GM12878 (cell line): ENCODE measurements at regions not wholly inside any gene's neighbourhood (a gene's known extent, or its start where the extent isn't known, plus 50 kb on each side); places are given as distances from the start of the nearest gene placed in this dataset.

Source experiments
- ATAC-seq: fragments of 200-7000 bp; cut with Tn5 transposase; 3 replicates; pipeline ENCODE4 v1.9.1; 2020; ENCODE audit warnings: mild to moderate bottlenecking, moderate library complexity
- BruUV-seq: library from RNA; stranded (reverse); fragments of 400-500 nt; replicated peaks from 2 replicates; lab custom pipeline; 2021; lab: Mats Ljungman, UMichigan
- CTCF ChIA-PET: fragments of 300-600 bp; sonication (Branson Sonifier 250); formaldehyde crosslinking; extraction: SDS; loops from one replicate; lab custom pipeline; 2021; ENCODE audit warnings: inconsistent platforms; lab: Yijun Ruan, JAX
- POLR2A ChIA-PET: fragments of 350-600 bp; formaldehyde crosslinking; extraction: SDS; loops from one replicate; lab custom pipeline; 2021; ENCODE audit warnings: inconsistent platforms; lab: Charles Lee
- RAD21 ChIA-PET: fragments of 300-600 bp; sonication (Branson Sonifier 250); formaldehyde crosslinking; loops from one replicate; lab custom pipeline; 2023; ENCODE audit warnings: antibody characterized with exemption; ENCODE audit not compliant: unreplicated experiment; lab: Charles Lee
- SMC1A ChIA-PET: fragments of 300-600 bp; sonication (Branson Sonifier 250); formaldehyde crosslinking; loops from one replicate; lab custom pipeline; 2023; ENCODE audit not compliant: unreplicated experiment, uncharacterized antibody; lab: Charles Lee
- DNase-seq: peaks from one replicate; pipeline ENCODE4 v3.0.0-alpha.2; 2011; ENCODE audit warnings: low read depth, low spot score
- FAIRE-seq: peaks from 3 replicates; lab custom pipeline; 2011; peaks lifted over from hg19 to GRCh38; lab: Jason Lieb, UNC
- H2AFZ ChIP-seq: 2 replicates; pipeline ENCODE4 v1.6.0; 2011; ENCODE audit warnings: low read depth, low read length, control low read depth; ENCODE audit not compliant: control insufficient read depth
- H3K27ac ChIP-seq: 2 replicates; pipeline ENCODE4 v1.5.1; 2011; ENCODE audit warnings: control low read depth; ENCODE audit not compliant: control insufficient read depth, insufficient read depth
- H3K27me3 ChIP-seq, 2 experiments: replicated peaks in 1 of 2; 2 replicates each; pipeline versions ENCODE4 v1.6.0 to v1.6.1; 2011; ENCODE audit warnings: low read length in 1 of 2; ENCODE audit not compliant: control insufficient read depth in 2 of 2, insufficient read depth in 2 of 2
- H3K36me3 ChIP-seq, 2 experiments: 2 replicates each; pipeline ENCODE4 v1.5.1; 2011; ENCODE audit warnings: low read length in 1 of 2; ENCODE audit not compliant: control insufficient read depth in 2 of 2, insufficient read depth in 2 of 2
- H3K4me1 ChIP-seq: 2 replicates; pipeline ENCODE4 v1.6.1; 2011; ENCODE audit warnings: mild to moderate bottlenecking, low read length, moderate library complexity, mixed read lengths; ENCODE audit not compliant: control insufficient read depth, insufficient read depth
- H3K4me2 ChIP-seq: 2 replicates; pipeline ENCODE4 v1.6.0; 2011; ENCODE audit warnings: control low read depth; ENCODE audit not compliant: control insufficient read depth, insufficient read depth
- H3K4me3 ChIP-seq: fragments of 200-600 bp; sonication (generic); 2 replicates; pipeline ENCODE4 v1.5.1; 2016
- H3K79me2 ChIP-seq: 2 replicates; pipeline ENCODE4 v1.6.0; 2011; ENCODE audit warnings: low read length; ENCODE audit not compliant: control insufficient read depth, insufficient read depth
- H3K9ac ChIP-seq: 2 replicates; pipeline ENCODE4 v1.8.0; 2011; ENCODE audit warnings: low read length, control low read depth, mixed read lengths; ENCODE audit not compliant: control insufficient read depth, insufficient read depth
- H3K9me3 ChIP-seq: replicated peaks from 3 replicates; pipeline ENCODE4 v1.5.1; 2011; ENCODE audit warnings: mild to moderate bottlenecking, low read length; ENCODE audit not compliant: control insufficient read depth, insufficient read depth
- H4K20me1 ChIP-seq: 2 replicates; pipeline ENCODE4 v1.6.0; 2011; ENCODE audit not compliant: control insufficient read depth, insufficient read depth
- HDAC6 ChIP-seq: fragments of 200-600 bp; sonication (generic); IDR thresholded peaks from one replicate; pipeline ENCODE4 v1.8.0; 2017; ENCODE audit warnings: antibody characterized with exemption; ENCODE audit not compliant: unreplicated experiment
- MLLT1 ChIP-seq: fragments of 450-650 bp; IDR thresholded peaks from 2 replicates; pipeline ENCODE4 v1.6.1; 2016; ENCODE audit warnings: mild to moderate bottlenecking
- MXI1 ChIP-seq: fragments of 150-350 bp; IDR thresholded peaks from 2 replicates; pipeline ENCODE4 v1.6.1; 2011; ENCODE audit warnings: low read depth, mild to moderate bottlenecking, inconsistent platforms, low read length, improper control_type of control experiment
- RUNX3 ChIP-seq: IDR thresholded peaks from 2 replicates; pipeline ENCODE4 v1.6.1; 2012; ENCODE audit warnings: low read length, inconsistent platforms
- SMC3 ChIP-seq: IDR thresholded peaks from 2 replicates; pipeline ENCODE4 v1.6.1; 2011; ENCODE audit warnings: low read length, improper control_type of control experiment, borderline replicate concordance
- STAT1 ChIP-seq: fragments of 450-650 bp; conservative IDR thresholded peaks from 2 replicates; pipeline ENCODE4 v1.6.1; 2014; ENCODE audit warnings: antibody characterized with exemption, mild to moderate bottlenecking
- YBX1 ChIP-seq: fragments of 450-650 bp; IDR thresholded peaks from 2 replicates; pipeline ENCODE4 v1.6.1; 2016; ENCODE audit warnings: antibody characterized with exemption
- ZNF274 ChIP-seq: IDR thresholded peaks from one replicate; pipeline ENCODE4 v1.8.0; 2011; ENCODE audit not compliant: insufficient read length, insufficient read depth
- WGBS: methylation state at CpG from one replicate; pipeline ENCODE4 v1.1.6; 2016; ENCODE audit warnings: low lambda C conversion rate; ENCODE audit not compliant: insufficient replicate concordance, insufficient coverage; ENCODE audit errors: missing lambda C conversion rate; 5-methylcytosine and 5-hydroxymethylcytosine counted together
- in situ Hi-C: fragments of 300-500 bp; cut with MboI; formaldehyde crosslinking; loops from 9 replicates; pipeline ENCODE4 v1.14.3; 2018; ENCODE audit warnings: mixed read lengths
- intact Hi-C: fragments of 100-400 bp; cut with micrococcal nuclease; formaldehyde crosslinking; loops from one replicate; pipeline ENCODE4 v1.14.2; 2022; ENCODE audit not compliant: unreplicated experiment

GRCh38 chr1:215005078-215005477 lies 77.5 kb upstream of the KCNK2 start (continued):
- TF ChIP-seq STAT1 (no peak), RUNX3 (no peak), ZNF274 (no peak), HDAC6 (no peak), SMC3 (no peak), MXI1 (no peak)

GRCh38 chr1:215005656-215006345 lies 76.7 kb upstream of the KCNK2 start:
- ATAC-seq (no peak), DNase-seq (no peak), FAIRE-seq (no peak)
- no peak overlapping the region for H3K4me3 ChIP-seq
- no peaks in the 10 kb centered on the region for H3K27me3 ChIP-seq
- no TSS peak for BruUV-seq
- TF ChIP-seq MLLT1, result no peak
- TF ChIP-seq YBX1, result no peak
- H3K4me1 ChIP-seq, result peaks cover 11% of the 10 kb centered on the region
- ChIA-PET CTCF (no interaction called here), POLR2A (no interaction called here), SMC1A (no interaction called here), RAD21 (no interaction called here)
- no peak overlapping the region for H3K27ac ChIP-seq
- no peaks in the 10 kb centered on the region for H4K20me1 ChIP-seq
- H3K4me2 ChIP-seq, result no peak overlapping the region
- H2AFZ ChIP-seq, result peak overlapping the region; percentile 26; the same call in 1 of the 2 replicates
- no peaks in the 10 kb centered on the region; the same call in 2 of the 3 replicates for H3K9me3 ChIP-seq
- in situ Hi-C loops (no loop called here), intact Hi-C loops (no loop called here)
- no peaks in the 10 kb centered on the region for H3K36me3 ChIP-seq
- H3K79me2 ChIP-seq, result no peaks in the 10 kb centered on the region
- WGBS, result 19% methylated on average over 9 of the region's 9 CpGs
- H3K9ac ChIP-seq, result no peak overlapping the region
